ENCODE measurements at regions not wholly inside any gene's neighbourhood (a gene's known extent, or its start where the extent isn't known, plus 50 kb on each side); places are given as distances from the start of the nearest gene placed in this dataset.
"Not testable (repeated sequence)": the region's sequence is repeated elsewhere in the genome, so short reads cannot be mapped to it uniquely, and the experiment has no call there.

DNA sequence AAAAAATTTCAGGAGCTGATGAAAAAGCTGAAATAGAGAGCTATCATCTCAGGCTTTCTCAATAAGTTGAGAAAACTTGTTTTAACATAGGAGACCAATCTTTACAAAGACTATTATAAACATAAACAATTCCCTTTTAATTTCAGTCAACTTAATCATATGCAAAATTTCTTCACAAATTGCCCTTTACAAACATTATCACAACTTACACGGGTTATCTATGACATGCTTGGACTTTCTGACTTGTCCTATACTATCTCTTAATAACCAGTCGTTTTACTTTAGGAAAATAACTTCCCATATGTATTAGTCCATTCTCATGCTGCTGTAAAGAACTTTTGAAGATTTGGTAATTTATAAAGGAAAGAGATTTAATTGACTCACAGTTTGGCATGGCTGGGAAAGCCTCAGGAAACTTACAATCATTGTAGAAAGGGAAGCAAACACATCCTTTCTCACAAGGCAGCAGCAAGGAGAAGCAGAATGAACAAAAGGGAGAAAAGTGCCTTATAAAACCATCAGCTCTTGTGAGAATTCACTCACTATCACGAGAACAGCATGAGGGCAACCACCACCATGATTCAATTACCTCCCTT lies 1583.7 kb upstream of the CELF4 start:
- peak; percentile 4 for DNase-seq (ENCODE audit: low read depth)
- TF ChIP-seq, protein P1, sequence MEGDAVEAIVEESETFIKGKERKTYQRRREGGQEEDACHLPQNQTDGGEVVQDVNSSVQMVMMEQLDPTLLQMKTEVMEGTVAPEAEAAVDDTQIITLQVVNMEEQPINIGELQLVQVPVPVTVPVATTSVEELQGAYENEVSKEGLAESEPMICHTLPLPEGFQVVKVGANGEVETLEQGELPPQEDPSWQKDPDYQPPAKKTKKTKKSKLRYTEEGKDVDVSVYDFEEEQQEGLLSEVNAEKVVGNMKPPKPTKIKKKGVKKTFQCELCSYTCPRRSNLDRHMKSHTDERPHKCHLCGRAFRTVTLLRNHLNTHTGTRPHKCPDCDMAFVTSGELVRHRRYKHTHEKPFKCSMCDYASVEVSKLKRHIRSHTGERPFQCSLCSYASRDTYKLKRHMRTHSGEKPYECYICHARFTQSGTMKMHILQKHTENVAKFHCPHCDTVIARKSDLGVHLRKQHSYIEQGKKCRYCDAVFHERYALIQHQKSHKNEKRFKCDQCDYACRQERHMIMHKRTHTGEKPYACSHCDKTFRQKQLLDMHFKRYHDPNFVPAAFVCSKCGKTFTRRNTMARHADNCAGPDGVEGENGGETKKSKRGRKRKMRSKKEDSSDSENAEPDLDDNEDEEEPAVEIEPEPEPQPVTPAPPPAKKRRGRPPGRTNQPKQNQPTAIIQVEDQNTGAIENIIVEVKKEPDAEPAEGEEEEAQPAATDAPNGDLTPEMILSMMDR (conservative IDR thresholded peaks at IDR 0.05; ENCODE audit: control insufficient read depth, insufficient read depth, low read depth, low read length) = no peak
- H3K4me3 ChIP-seq (ENCODE audit: control insufficient read depth, low read depth, low read length) = no peak overlapping the region

DNA sequence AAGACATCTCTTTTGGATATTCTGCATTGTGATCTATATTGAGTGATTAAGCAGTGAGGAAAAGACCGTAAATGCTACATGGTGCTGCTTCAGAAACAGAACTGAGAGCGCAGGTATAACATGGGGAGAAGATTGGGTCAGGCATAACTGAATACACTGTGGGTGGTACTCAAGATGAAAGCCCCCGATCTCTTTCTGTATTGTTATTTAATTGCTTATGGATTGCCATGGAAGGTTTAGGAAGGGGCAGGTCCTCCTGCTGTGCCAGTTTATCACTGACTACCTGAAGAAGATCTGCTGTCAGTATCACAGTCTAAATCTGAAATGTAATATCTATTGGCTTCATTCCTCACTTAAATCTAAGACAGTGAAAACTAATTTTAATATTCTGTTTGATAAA lies 1568.7 kb upstream of the CELF4 start:
- H3K4me3 ChIP-seq (ENCODE audit: control insufficient read depth, low read depth, low read length) = no peak overlapping the region
- TF ChIP-seq, protein P1 (conservative IDR thresholded peaks at IDR 0.05; ENCODE audit: control insufficient read depth, insufficient read depth, low read depth, low read length) = no peak
- no peak for DNase-seq (ENCODE audit: low read depth)

DNA sequence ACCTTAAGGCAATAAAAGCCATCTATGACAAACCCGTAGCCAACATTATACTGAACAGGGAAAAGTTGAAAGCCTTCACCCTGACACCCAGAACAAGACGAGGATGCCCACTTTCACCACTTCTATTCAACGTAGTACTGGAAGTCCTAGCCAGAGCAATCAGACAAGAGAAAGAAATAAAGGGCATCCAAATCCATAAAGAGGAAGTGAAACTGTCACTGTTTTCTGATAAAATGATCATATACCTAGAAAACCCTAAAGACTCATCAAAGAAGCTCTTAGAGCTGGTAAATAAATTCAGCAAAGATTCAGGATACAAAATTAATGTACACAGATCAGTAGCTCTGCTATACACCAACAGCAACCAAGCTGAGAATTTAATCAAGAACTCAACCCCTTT lies 1561.9 kb upstream of the CELF4 start:
- not testable (repeated sequence) for H3K4me3 ChIP-seq (ENCODE audit: control insufficient read depth, low read depth, low read length); DNase-seq (ENCODE audit: low read depth)

DNA sequence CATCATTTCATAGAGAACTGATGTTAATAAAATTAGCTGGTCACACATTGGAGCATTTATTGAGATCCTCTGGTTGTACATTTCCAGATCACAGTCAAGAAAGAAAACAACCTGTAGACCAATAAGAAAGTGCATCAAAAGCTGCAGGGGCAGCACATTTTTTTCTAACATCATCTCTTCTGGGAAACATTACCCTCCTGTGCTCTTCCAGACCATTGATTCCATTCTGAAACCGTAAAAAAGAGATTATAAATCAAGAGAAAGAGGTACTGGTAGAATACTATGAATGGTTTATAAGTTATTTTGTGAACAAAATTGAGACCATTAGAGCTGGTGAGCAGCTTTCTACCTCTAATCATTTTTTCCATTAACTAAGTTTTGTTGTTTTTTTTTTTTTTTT lies 1548.2 kb upstream of the CELF4 start:
- H3K4me3 ChIP-seq (ENCODE audit: control insufficient read depth, low read depth, low read length) = no peak overlapping the region
- DNase-seq (ENCODE audit: low read depth) = no peak
- TF ChIP-seq, protein P1 (conservative IDR thresholded peaks at IDR 0.05; ENCODE audit: control insufficient read depth, insufficient read depth, low read depth, low read length) = no peak

DNA sequence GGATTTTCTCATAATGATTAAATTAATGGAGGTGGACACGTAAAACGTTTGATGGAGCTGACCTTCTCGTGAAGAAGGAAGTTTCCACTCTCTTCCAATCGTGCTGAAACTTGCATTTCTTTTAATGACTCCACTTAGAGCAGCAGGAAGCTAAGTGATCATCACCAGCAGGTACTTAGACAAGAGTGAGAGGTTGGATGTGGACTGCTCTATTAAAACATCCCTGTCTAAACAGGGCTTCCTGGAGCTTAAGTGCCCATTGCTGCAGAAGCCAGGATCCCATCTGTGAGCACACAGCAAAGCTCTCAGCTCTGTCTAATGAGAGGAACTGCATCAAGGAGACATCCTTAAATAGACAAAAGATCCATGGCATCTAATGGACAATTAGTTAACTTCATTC lies 1539.5 kb upstream of the CELF4 start:
- no peak overlapping the region for H3K4me3 ChIP-seq (ENCODE audit: control insufficient read depth, low read depth, low read length)
- DNase-seq (ENCODE audit: low read depth) = no peak
- TF ChIP-seq, protein P1 (conservative IDR thresholded peaks at IDR 0.05; ENCODE audit: control insufficient read depth, insufficient read depth, low read depth, low read length) = no peak

DNA sequence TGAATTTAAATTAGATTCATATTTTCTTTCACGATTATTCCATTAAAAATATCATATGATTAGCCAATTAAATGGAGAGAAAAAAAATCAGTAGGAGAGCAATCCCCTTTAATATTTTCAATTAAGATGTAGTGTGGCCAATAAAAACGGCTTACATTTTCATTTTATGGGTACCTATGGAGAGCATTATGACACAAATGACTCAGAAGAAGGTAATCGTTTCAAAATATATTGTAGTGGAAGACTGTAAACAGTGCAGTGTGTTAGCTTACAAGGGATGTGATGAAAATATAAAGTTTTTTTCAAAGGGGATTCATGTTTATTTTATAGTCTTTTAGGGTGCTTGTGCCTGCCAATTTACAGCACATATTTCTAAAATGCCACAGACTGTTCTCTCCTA lies 1507.4 kb upstream of the CELF4 start:
- DNase-seq (ENCODE audit: low read depth) = no peak
- TF ChIP-seq, protein P1 (conservative IDR thresholded peaks at IDR 0.05; ENCODE audit: control insufficient read depth, insufficient read depth, low read depth, low read length) = no peak
- no peak overlapping the region for H3K4me3 ChIP-seq (ENCODE audit: control insufficient read depth, low read depth, low read length)

DNA sequence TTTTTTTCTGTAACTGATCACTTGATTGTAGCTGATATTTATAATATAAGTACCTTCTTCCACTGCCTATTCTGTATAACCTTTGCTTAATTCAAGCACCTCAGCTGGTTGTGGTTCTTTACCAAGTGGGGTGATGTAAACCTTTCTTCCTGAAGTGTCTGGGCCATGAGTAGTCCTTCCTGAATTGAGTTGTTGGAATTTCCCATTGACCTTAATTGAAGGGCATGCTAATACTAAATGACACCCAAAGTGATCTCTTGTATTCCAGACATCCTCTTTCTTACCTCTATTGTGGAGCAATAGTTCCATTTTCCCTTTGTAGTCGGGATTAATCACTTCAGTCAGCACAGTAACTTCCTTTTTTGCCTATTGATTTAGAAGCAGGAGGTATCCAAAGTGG lies 1496.8 kb upstream of the CELF4 start:
- DNase-seq (ENCODE audit: low read depth) = no peak
- H3K4me3 ChIP-seq (ENCODE audit: control insufficient read depth, low read depth, low read length) = no peak overlapping the region
- TF ChIP-seq, protein P1 (conservative IDR thresholded peaks at IDR 0.05; ENCODE audit: control insufficient read depth, insufficient read depth, low read depth, low read length) = no peak

Data from fibroblast of mammary gland (primary cell).